ENCODE measurements at regions not wholly inside any gene's neighbourhood (a gene's known extent, or its start where the extent isn't known, plus 50 kb on each side); places are given as distances from the start of the nearest gene placed in this dataset.
A peak's percentile ranks its signal among the peaks of the same experiment; 100 is the strongest.

GRCh38 chr4:112854420-112854819 lies 195.0 kb upstream of the ANK2 start:
- no peak for TF ChIP-seq CTCF (IDR thresholded peaks at IDR 0.05; ENCODE audit: low read depth, low read length)
- no peaks in the 10 kb centered on the region for H3K9me3 ChIP-seq (ENCODE audit: low read depth)
- H3K27ac ChIP-seq, result no peak overlapping the region
- H3K4me1 ChIP-seq (ENCODE audit: low read depth), result peaks cover 4% of the 10 kb centered on the region
- no peaks in the 10 kb centered on the region for H3K36me3 ChIP-seq
- no peak overlapping the region for H3K4me3 ChIP-seq
- no peaks in the 10 kb centered on the region for H3K27me3 ChIP-seq
- no peak for DNase-seq (ENCODE audit: low read depth in 1 of 2, low spot score in 1 of 2)

GRCh38 chr4:112855058-112855457 lies 194.4 kb upstream of the ANK2 start:
- no peaks in the 10 kb centered on the region for H3K27me3 ChIP-seq
- H3K27ac ChIP-seq, result no peak overlapping the region
- H3K4me1 ChIP-seq (ENCODE audit: low read depth), result peaks cover 4% of the 10 kb centered on the region
- TF ChIP-seq CTCF (IDR thresholded peaks at IDR 0.05; ENCODE audit: low read depth, low read length), result no peak
- H3K36me3 ChIP-seq, result no peaks in the 10 kb centered on the region
- H3K4me3 ChIP-seq, result no peak overlapping the region
- DNase-seq (ENCODE audit: low read depth in 1 of 2, low spot score in 1 of 2), result no peak
- no peaks in the 10 kb centered on the region for H3K9me3 ChIP-seq (ENCODE audit: low read depth)

GRCh38 chr4:112857461-112857860 lies 192.0 kb upstream of the ANK2 start:
- TF ChIP-seq CTCF (IDR thresholded peaks at IDR 0.05; ENCODE audit: low read depth, low read length), result no peak
- no peak overlapping the region for H3K4me3 ChIP-seq
- peaks cover 4% of the 10 kb centered on the region for H3K4me1 ChIP-seq (ENCODE audit: low read depth)
- H3K36me3 ChIP-seq, result no peaks in the 10 kb centered on the region
- H3K27ac ChIP-seq, result no peak overlapping the region
- peak in 1 of 2 donors; percentile 73 for DNase-seq (ENCODE audit: low read depth in 1 of 2, low spot score in 1 of 2)
- H3K9me3 ChIP-seq (ENCODE audit: low read depth), result no peaks in the 10 kb centered on the region
- no peaks in the 10 kb centered on the region for H3K27me3 ChIP-seq

- no peak overlapping the region for H3K4me3 ChIP-seq
- H3K27ac ChIP-seq, result no peak overlapping the region
- no peak for TF ChIP-seq CTCF (IDR thresholded peaks at IDR 0.05; ENCODE audit: low read depth, low read length)
- H3K36me3 ChIP-seq, result no peaks in the 10 kb centered on the region
- DNase-seq (ENCODE audit: low read depth in 1 of 2, low spot score in 1 of 2), result no peak
- peaks cover 4% of the 10 kb centered on the region for H3K4me1 ChIP-seq (ENCODE audit: low read depth)
- no peaks in the 10 kb centered on the region for H3K27me3 ChIP-seq
- no peaks in the 10 kb centered on the region for H3K9me3 ChIP-seq (ENCODE audit: low read depth)
Measured at GRCh38 chr4:112858751-112859150, 190.7 kb upstream of the ANK2 start.

- no peak for DNase-seq (ENCODE audit: low read depth in 1 of 2, low spot score in 1 of 2)
- Histone ChIP-seq H3K27me3 (no peaks in the 10 kb centered on the region), H3K4me3 (no peak overlapping the region), H3K9me3 (ENCODE audit: low read depth) (no peaks in the 10 kb centered on the region), H3K36me3 (no peaks in the 10 kb centered on the region), H3K4me1 (ENCODE audit: low read depth) (peaks cover 4% of the 10 kb centered on the region), H3K27ac (no peak overlapping the region)
- TF ChIP-seq CTCF (IDR thresholded peaks at IDR 0.05; ENCODE audit: low read depth, low read length), result no peak
Measured at GRCh38 chr4:112859456-112860184, 189.8 kb upstream of the ANK2 start.

Measured in cardiac muscle cell (in vitro differentiated cells and primary cell).